ENCODE measurements at regions not wholly inside any gene's neighbourhood (a gene's known extent, or its start where the extent isn't known, plus 50 kb on each side); places are given as distances from the start of the nearest gene placed in this dataset.
"Not testable (repeated sequence)": the region's sequence is repeated elsewhere in the genome, so short reads cannot be mapped to it uniquely, and the experiment has no call there.

- FAIRE-seq = no peak
- DNase-seq (ENCODE audit: insufficient read length, low spot score) = no peak
Measured at GRCh38 chr6:80956898-80957297, 795.6 kb downstream of the TENT5A start.

GRCh38 chr6:80952479-80952878 lies 800.0 kb downstream of the TENT5A start:
- DNase-seq (ENCODE audit: insufficient read length, low spot score); FAIRE-seq: not testable (repeated sequence)

GRCh38 chr6:80946402-80946801 lies 806.1 kb downstream of the TENT5A start:
- no peak for DNase-seq (ENCODE audit: insufficient read length, low spot score)
- no peak for FAIRE-seq

GRCh38 chr6:80942911-80943310 lies 809.6 kb downstream of the TENT5A start:
- DNase-seq (ENCODE audit: insufficient read length, low spot score) = no peak
- FAIRE-seq = no peak

- FAIRE-seq = no peak
Measured at GRCh38 chr6:80940976-80941375, 811.5 kb downstream of the TENT5A start.

GRCh38 chr6:80940571-80940970 lies 811.9 kb downstream of the TENT5A start:
- FAIRE-seq (no peak), DNase-seq (ENCODE audit: insufficient read length, low spot score) (no peak)

More at GRCh38 chr6:80940976-80941375, 811.5 kb downstream of the TENT5A start:
- DNase-seq (ENCODE audit: insufficient read length, low spot score) = no peak

GRCh38 chr6:80939898-80940297 lies 812.6 kb downstream of the TENT5A start:
- DNase-seq (ENCODE audit: insufficient read length, low spot score) = no peak
- no peak for FAIRE-seq

GRCh38 chr6:80939480-80939879 lies 813.0 kb downstream of the TENT5A start:
- no peak for DNase-seq (ENCODE audit: insufficient read length, low spot score)
- FAIRE-seq = no peak

- DNase-seq (ENCODE audit: insufficient read length, low spot score) = no peak
- FAIRE-seq = no peak
Measured at GRCh38 chr6:80938131-80938530, 814.4 kb downstream of the TENT5A start.

- DNase-seq (ENCODE audit: insufficient read length, low spot score) (no peak), FAIRE-seq (no peak)
Measured at GRCh38 chr6:80932359-80932758, 820.1 kb downstream of the TENT5A start.

- DNase-seq (ENCODE audit: insufficient read length, low spot score) (no peak), FAIRE-seq (no peak)
Measured at GRCh38 chr6:80930376-80930775, 822.1 kb downstream of the TENT5A start.

GRCh38 chr6:80923816-80924215 lies 817.3 kb downstream of the BCKDHB start:
- no peak for DNase-seq (ENCODE audit: insufficient read length, low spot score)
- no peak for FAIRE-seq

GRCh38 chr6:80922916-80923455 lies 816.5 kb downstream of the BCKDHB start:
- no peak for FAIRE-seq
- no peak for DNase-seq (ENCODE audit: insufficient read length, low spot score)

GRCh38 chr6:80921861-80922460 lies 815.5 kb downstream of the BCKDHB start:
- DNase-seq (ENCODE audit: insufficient read length, low spot score) (no peak), FAIRE-seq (no peak)

- DNase-seq (ENCODE audit: insufficient read length, low spot score) (no peak), FAIRE-seq (no peak)
Measured at GRCh38 chr6:80907831-80908230, 801.4 kb downstream of the BCKDHB start.

GRCh38 chr6:80903711-80904110 lies 797.2 kb downstream of the BCKDHB start:
- FAIRE-seq (no peak), DNase-seq (ENCODE audit: insufficient read length, low spot score) (no peak)

- FAIRE-seq (no peak), DNase-seq (ENCODE audit: insufficient read length, low spot score) (no peak)
Measured at GRCh38 chr6:80886475-80886874, 780.0 kb downstream of the BCKDHB start.

GRCh38 chr6:80872951-80873308 lies 766.5 kb downstream of the BCKDHB start:
- no peak for DNase-seq (ENCODE audit: insufficient read length, low spot score)
- FAIRE-seq = no peak

GRCh38 chr6:80872199-80872950 lies 765.9 kb downstream of the BCKDHB start:
- no peak for FAIRE-seq
- no peak for DNase-seq (ENCODE audit: insufficient read length, low spot score)

- FAIRE-seq = no peak
Measured at GRCh38 chr6:80862756-80863155, 756.3 kb downstream of the BCKDHB start.

GRCh38 chr6:80860107-80860506 lies 753.6 kb downstream of the BCKDHB start:
- DNase-seq (ENCODE audit: insufficient read length, low spot score) (no peak), FAIRE-seq (no peak)

More at GRCh38 chr6:80862756-80863155, 756.3 kb downstream of the BCKDHB start:
- DNase-seq (ENCODE audit: insufficient read length, low spot score) = no peak

- DNase-seq (ENCODE audit: insufficient read length, low spot score); FAIRE-seq: not testable (repeated sequence)
Measured at GRCh38 chr6:80847973-80848372, 741.5 kb downstream of the BCKDHB start.
